ENCODE measurements at regions not wholly inside any gene's neighbourhood (a gene's known extent, or its start where the extent isn't known, plus 50 kb on each side); places are given as distances from the start of the nearest gene placed in this dataset.

DNA sequence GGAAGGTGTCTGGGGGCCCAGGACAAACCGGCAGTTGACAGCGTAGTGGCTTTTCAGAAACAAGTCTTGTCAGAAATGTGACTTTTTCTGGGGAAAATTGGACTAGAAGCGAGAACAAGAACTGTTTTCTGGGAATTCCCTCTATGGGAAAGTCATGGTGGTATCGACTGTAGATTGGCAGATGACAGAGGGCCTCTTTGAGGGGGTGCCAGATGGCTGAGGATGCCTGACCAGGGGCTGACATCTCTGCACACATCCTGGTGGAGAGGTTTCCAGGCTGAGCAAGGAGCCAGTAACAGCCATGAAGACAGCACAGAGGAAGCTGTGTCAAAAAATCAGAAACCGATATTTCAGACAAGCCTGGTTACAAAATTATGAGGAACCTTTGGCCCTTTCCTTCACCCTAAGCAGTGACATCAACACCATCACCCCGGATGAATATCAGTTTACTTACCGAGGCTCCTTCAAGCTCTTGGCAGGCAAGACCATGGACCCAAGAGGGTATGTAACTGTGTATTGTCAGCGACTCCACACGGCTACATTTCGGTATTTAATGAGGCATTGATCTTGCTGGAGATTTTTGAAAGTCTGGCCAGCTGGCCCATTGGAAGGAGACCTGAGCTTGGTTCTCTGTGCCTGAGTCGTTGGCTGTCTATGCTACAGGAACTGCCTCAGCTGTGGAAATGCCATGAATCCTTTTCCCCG is 1525.3 kb upstream of the TMEM132C start:
- H3K36me3 ChIP-seq: no peaks in the 10 kb centered on the region
- no peaks in the 10 kb centered on the region for H3K27me3 ChIP-seq (replicated peaks; ENCODE audit: insufficient read depth)
- no peak for TF ChIP-seq CTCF (IDR thresholded peaks at IDR 0.05)
- H3K4me3 ChIP-seq: no peak overlapping the region
- H3K27ac ChIP-seq: no peak overlapping the region
- no peaks in the 10 kb centered on the region for H3K4me1 ChIP-seq (ENCODE audit: control insufficient read depth in 1 of 2, low read depth in 2 of 2)
- ATAC-seq (ENCODE audit: insufficient number of reproducible peaks, low FRiP score, low read depth) (no peak), DNase-seq (ENCODE audit: low spot score) (no peak)
- H3K9me3 ChIP-seq: no peaks in the 10 kb centered on the region

- no peaks in the 10 kb centered on the region for H3K36me3 ChIP-seq
- no peak for ATAC-seq (ENCODE audit: insufficient number of reproducible peaks, low FRiP score, low read depth)
- H3K4me1 ChIP-seq (ENCODE audit: control insufficient read depth in 1 of 2, low read depth in 2 of 2): no peaks in the 10 kb centered on the region
- DNase-seq (ENCODE audit: low spot score): no peak
- no peak overlapping the region for H3K4me3 ChIP-seq
- no peak for TF ChIP-seq CTCF (IDR thresholded peaks at IDR 0.05)
- H3K27ac ChIP-seq: no peak overlapping the region
- no peaks in the 10 kb centered on the region for H3K27me3 ChIP-seq (replicated peaks; ENCODE audit: insufficient read depth)
- no peaks in the 10 kb centered on the region for H3K9me3 ChIP-seq
Measured at GRCh38 chr12:126742241-126742641, 1524.7 kb upstream of the TMEM132C start.

GRCh38 chr12:126747530-126748149 is 1519.3 kb upstream of the TMEM132C start:
- H3K4me1 ChIP-seq (ENCODE audit: control insufficient read depth in 1 of 2, low read depth in 2 of 2): no peaks in the 10 kb centered on the region
- ATAC-seq (ENCODE audit: insufficient number of reproducible peaks, low FRiP score, low read depth): no peak
- peak; percentile 82 for TF ChIP-seq CTCF (IDR thresholded peaks at IDR 0.05)
- no peak for DNase-seq (ENCODE audit: low spot score)
- H3K27ac ChIP-seq: no peak overlapping the region
- H3K4me3 ChIP-seq: no peak overlapping the region
- H3K27me3 ChIP-seq (replicated peaks; ENCODE audit: insufficient read depth): no peaks in the 10 kb centered on the region
- no peaks in the 10 kb centered on the region for H3K36me3 ChIP-seq
- no peaks in the 10 kb centered on the region for H3K9me3 ChIP-seq

GRCh38 chr12:126752021-126752420 is 1514.9 kb upstream of the TMEM132C start:
- Histone ChIP-seq H3K9me3 (no peaks in the 10 kb centered on the region), H3K36me3 (no peaks in the 10 kb centered on the region), H3K4me3 (no peak overlapping the region), H3K4me1 (ENCODE audit: control insufficient read depth in 1 of 2, low read depth in 2 of 2) (no peaks in the 10 kb centered on the region), H3K27me3 (replicated peaks; ENCODE audit: insufficient read depth) (no peaks in the 10 kb centered on the region), H3K27ac (no peak overlapping the region)
- no peak for ATAC-seq (ENCODE audit: insufficient number of reproducible peaks, low FRiP score, low read depth)
- DNase-seq (ENCODE audit: low spot score): no peak
- TF ChIP-seq CTCF (IDR thresholded peaks at IDR 0.05): no peak

DNA sequence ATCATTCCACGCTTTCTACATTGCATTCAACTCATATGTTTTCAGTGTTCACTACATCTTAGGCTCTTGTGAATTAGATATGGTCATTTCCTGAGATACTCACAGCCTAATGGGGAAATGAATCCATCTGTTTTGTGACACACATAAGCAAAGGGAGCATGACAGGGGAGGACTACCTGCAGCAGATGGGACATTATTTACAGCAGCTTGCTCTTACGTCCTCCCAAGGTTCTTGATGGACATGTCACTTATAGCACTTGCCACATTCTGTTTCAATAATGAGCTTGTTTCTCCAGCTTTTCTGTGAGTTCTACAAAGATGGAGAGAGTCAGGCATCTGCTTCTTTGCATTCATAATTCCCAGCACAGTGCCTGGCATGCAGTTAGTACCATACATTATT is 1509.6 kb upstream of the TMEM132C start:
- H3K4me1 ChIP-seq (ENCODE audit: control insufficient read depth in 1 of 2, low read depth in 2 of 2): no peaks in the 10 kb centered on the region
- H3K27me3 ChIP-seq (replicated peaks; ENCODE audit: insufficient read depth): no peaks in the 10 kb centered on the region
- TF ChIP-seq CTCF (IDR thresholded peaks at IDR 0.05): no peak
- no peak overlapping the region for H3K4me3 ChIP-seq
- ATAC-seq (ENCODE audit: insufficient number of reproducible peaks, low FRiP score, low read depth) (no peak), DNase-seq (ENCODE audit: low spot score) (no peak)
- H3K9me3 ChIP-seq: no peaks in the 10 kb centered on the region
- no peak overlapping the region for H3K27ac ChIP-seq
- no peaks in the 10 kb centered on the region for H3K36me3 ChIP-seq
